GM18907 (cell line): ENCODE measurements at regions not wholly inside any gene's neighbourhood (a gene's known extent, or its start where the extent isn't known, plus 50 kb on each side); places are given as distances from the start of the nearest gene placed in this dataset.

ENCODE experiments used
- ATAC-seq: cut with Tn5 transposase; IDR thresholded peaks from one replicate; pipeline ENCODE4 v1.9.1; 2021; ENCODE audit warnings: mild to moderate bottlenecking, moderate library complexity; ENCODE audit not compliant: unreplicated experiment

- ATAC-seq: no peak
Measured at GRCh38 chr7:18445483-18445882, 50.1 kb upstream of the HDAC9 start.
